HT1080 (cell line): ENCODE measurements at regions not wholly inside any gene's neighbourhood (a gene's known extent, or its start where the extent isn't known, plus 50 kb on each side); places are given as distances from the start of the nearest gene placed in this dataset.
"Not testable (repeated sequence)": the region's sequence is repeated elsewhere in the genome, so short reads cannot be mapped to it uniquely, and the experiment has no call there.

Source experiments
- DNase-seq: peaks from one replicate; pipeline ENCODE4 v3.0.0-alpha.2; 2015; ENCODE audit warnings: low read depth

DNA sequence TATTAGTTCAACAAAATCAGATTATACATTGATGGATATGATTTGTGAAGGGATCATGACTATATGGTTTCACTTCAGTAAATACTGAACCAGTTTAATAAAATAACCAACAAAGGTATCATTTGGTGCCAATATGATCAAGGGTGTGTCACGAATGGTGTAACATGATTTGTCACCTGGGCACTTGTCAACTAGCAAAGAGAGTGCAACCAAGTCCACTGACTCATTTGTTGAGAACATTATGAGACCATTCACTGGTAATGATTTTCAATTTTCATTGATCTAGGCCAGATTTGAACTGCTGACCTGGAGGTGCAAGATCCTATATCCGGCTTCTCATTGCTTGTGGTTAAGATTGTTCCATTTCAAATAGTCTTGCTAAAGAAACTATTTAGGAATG, 1037.9 kb downstream of the ROBO2 start:
- DNase-seq: no peak

DNA sequence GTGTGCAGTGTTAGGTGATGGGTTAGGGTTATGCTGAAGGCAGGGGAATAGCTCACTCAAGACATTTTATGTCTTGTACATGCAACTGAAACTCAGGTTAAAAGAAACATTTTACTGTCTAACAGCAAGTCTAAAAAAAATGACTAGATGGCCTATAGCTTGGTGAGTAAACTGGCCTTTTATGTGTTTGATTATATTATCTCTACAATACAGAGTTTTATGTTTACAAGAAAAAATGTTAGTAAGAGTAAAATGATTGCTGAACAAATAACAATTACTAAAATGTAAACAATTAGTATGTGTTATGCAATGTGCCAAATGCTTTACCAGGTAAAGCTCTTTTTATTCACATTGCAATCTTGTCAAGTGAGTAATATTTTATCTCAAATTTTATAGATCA, 1039.6 kb downstream of the ROBO2 start:
- DNase-seq: no peak

DNA sequence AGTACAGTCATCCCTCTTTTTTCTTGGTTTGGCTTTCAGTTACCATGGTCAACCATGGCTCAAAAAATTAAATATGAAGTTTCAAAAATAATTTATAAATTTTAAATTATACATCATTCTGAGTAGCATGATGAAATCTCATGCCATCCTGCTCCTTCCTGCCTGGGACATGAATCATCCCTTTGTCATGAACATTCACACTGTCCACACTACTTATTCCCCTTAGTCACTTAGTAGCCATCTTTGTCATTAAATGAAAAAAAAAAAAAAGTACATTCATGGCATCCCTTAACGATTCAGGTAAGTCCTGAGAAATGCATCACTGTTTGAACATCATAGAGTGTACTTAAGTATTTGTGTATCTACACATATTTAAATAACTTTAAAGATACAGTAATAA, 1046.3 kb downstream of the ROBO2 start:
- peak; percentile 66 for DNase-seq

DNA sequence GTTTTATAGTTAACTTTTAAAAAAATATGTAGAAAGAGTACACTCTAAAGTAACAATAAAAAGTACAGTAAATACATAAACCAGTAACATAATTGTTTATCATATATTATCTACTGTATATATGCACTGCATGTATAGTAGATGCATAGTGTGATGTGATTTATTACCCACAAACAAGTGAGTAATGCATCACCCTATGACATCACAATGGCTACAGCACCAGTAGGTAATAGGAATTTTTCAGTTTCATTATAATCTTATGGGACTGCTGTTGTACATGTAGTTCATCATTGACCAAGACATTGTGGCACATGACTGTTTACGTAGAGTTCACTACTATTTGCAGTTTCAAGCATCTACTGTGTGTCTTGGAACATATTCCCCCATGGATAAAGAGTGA, 1047.2 kb downstream of the ROBO2 start:
- no peak for DNase-seq

DNA sequence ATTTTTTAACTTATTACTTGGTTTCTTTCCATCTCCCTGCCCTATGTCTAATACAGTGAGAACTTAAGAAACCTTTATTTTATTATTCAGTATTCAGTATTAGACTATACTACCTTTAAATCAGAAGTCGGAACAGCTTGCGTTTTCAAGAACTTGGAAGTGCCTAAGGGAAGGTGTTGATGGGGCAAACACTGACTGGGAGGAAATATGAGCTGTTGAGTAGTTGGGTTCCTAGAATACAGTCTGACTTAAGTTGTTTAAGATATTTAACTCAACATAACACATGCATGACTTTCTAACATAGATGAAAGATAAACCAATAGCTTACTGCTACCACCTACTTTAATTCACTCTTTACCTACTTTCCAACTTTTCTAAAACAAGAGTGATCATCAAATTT, 1048.1 kb downstream of the ROBO2 start:
- DNase-seq: no peak

DNA sequence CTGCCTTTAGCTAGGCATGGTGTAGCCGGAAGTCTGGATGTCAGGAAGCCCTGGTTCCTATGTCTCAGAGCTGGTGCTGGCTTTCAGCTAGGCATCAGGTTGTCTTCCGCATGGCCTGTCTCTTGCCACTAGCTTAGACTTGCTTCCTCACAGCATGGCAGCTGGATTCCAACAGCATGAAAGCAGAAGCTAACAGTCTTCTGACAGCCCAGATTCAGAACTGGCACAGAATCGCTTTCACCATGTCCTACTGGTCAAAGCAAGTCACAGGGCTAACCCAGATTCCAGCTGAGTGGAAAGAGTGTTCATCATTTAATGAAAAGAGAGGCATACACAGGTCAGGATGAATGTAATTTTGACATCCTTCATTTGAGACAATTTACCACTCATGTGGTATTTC, 1050.5 kb downstream of the ROBO2 start:
- DNase-seq: no peak

DNA sequence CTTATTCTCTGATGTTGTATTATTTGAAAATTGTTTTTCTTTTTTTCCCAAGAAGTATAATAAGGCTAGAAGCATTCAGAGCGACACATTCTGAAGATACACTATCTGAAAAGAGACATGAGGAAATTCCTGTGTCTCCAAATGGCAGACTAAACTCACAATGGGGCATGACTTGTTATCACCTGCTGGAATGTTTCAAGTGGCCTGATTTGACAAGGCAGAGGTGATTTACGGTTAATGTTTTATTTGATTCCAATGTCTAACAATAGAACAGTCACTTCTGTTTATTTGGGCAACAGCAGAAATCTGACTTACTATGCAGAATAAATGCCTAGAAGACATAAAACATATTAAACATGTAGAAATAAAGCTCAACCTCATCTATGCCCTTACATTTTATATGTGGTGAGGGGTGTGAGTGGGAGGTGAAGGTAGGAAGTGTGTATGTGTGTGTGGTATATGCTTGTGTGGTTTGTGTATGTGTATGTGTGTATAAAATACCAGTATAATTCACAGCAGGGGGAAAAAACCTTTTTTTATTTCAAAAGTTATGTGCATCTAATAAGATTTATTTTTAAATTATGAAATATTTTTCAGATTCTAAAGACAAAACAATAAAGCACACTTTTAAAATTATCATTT, 1051.7 kb downstream of the ROBO2 start:
- no peak for DNase-seq

DNA sequence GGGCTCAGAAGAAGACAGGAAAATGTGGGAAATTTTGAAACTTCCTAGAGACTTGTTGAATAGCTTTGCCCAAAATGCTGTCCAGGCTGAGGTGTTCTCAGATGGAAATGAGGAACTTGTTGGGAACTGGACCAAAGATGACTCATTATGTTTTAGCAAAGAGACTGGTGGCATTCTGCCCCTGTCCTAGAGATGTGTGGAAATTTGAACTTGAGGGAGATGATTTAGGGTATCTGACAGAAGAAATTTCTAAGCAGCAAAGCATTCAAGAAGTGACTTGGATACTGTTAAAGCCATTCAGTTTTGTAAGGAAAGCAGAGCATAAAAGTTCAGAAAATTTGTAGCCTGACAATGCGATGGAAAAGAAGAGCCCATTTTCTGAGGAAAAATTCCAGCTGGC, 1052.7 kb downstream of the ROBO2 start:
- peak; percentile 13 for DNase-seq

DNA sequence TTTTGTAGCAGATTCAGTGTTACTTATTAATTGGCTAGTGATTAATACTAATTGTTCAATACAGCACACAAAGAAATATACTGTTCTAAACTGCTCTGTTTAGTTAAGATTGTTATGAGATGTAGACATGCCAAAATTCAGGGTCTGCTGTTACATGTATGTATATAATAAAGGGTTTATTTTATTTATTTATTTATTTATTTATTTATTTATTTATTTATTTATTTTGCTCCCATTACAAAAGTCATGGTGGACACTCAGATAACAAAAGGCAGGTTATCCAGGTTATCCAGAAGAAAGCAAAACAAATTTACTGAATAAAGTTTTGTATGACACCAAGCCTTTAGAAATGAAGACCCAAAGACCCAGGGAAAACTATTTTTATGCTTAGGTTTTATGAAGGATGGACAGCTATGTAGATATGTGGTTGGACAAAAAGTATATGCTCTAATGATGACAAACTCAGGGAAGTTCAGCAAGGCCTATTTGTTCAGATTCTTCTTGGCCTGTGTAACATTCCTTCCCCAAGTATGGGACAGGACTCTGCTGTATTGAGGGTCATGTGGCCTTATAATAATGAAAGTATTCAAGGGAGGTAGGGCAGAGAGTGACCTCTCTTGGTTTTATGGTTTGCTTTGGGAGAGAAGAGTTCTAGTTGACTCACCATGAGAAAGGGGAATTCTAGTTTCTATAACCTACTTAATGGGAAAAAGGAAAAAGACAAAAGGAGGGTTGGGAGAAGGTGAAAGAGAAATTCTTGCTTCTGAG, 1056.8 kb downstream of the ROBO2 start:
- peak; percentile 40 for DNase-seq

DNA sequence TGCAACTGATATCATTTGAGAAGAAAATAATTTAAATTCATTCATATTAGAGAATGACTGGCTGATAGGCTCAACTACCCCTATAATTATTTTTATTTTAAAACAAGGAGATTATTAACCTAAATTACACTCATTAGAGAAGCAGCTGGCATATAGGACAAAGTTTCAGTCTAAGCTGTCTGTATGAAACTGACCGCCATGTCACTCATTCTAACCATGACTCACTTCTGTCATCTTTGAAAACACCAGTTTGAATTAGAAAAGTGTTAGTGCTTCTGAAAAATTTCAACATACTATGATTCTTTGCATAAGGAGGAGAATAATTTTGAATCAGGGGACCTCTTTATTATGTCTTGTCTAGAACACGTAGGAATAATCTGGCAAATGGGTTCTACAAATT, 1058.5 kb downstream of the ROBO2 start:
- DNase-seq: no peak

DNA sequence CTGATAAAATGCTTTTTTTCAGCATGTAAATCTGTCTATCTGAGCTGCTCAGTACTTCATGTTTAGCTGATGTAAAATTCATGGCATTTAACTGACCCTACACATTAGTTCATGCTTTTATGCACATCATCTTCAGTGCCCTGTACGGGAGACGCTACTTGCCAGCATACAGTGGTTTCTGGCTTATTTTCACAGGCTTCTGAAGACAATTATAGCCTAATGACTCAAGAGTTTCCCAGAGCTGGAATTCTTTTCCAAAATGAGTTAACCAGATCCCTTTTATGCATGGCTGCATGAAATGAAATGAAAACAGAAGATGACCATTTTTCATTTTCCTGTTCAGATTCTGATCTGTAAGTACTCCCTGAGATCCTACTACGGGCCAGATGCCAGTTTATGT, 1061.5 kb downstream of the ROBO2 start:
- peak; percentile 9 for DNase-seq

DNA sequence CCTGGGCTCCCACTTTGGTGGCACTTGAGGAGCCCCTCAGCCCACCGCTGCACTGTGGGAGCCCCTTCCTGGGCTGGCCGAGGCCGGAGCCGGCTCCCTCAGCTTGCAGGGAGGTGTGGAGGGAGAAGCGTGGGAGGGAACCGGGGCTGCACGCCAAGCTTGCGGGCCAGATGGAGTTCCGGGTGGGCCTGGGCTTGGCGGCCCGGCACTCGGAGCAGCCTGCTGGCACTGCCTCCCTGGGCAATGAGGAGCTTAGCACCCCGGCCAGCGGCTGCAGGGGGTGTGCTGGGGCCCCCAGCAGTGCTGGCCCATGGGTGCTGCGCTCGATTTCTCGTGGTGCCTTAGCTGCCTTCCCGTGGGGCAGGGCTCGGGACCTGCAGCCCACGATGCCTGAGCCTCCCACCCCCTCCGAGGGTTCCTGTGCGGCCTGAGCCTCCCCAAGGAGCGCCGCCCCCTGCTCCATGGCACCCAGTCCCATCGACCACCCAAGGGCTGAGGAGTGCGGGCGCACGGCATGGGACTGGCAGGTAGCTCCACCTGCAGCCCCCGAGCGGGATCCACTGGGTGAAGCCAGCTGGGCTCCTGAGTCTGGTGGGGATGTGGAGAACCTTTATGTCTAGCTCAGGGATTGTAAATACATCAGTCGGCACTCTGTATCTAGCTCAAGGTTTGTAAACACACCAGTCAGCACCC, 1068.5 kb downstream of the ROBO2 start:
- not testable (repeated sequence) for DNase-seq

DNA sequence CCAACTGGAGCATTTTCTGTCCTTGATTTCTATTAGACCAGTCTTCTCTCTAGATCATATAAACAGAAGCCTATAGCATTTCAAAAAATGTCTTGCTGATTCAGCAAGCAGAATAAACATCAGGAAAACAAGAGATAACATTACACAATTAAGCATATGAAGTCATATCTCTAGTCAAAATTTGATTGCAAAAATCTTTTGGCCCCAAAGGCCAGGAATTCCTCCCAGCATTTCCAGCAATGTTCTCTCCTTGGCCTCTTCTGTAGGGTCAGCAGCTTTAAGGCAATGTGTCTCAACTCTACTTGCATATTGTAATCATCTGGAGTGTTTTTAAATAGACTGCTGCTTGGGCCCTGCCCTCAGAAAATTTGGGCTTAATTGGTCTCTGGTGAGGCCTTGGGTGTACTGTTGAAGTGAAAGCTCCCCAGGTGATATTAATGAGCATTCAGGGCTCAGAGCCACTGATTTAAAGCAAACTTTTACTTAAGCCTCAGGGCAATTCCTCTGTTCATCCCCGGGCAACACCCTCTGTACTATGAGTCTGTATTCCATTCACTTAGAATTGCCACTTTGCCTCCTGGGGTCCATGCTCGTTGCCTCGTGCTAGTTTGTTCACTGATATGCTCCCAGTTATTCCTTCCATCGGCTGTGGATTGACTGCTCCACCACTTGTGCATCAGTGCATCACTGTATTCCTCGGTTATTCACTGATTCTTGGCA, 1072.6 kb downstream of the ROBO2 start:
- DNase-seq: no peak

DNA sequence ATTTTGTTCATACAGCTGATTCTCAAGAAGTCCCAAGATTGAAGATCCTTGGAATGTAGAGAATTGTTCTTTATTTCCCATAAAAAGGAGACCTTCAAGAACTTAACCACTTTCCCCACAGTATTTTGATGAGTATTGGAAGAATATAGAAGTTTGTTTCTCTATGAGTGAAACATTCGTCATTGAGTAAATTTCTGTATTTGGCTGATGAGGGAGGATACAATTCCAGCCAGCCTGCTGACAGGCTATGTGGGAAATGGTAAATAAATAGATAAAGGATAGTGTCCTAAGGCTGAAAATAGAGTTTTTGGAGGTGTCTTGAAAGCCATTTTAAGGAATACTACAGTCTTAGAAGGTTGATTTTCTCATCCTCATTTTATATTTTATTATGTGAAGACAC, 1076.1 kb downstream of the ROBO2 start:
- DNase-seq: no peak

DNA sequence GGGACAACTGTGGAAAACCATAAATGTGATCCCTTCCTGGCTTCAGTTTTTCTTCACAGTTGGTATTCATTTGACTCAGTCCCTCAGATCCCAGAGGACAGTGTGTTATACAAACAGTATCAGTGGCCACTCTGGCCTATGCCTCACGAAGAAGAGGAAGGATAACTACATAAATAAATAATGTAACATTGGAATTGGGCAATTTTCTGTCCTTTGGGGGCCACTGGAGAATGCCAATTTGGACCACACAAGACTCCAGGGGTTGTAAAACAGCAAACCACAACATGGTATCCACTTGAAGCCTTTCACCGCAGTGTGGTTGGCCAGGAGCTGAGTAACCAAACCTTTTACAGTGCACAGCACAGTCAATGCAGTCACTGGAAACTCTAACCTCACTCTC, 1077.0 kb downstream of the ROBO2 start:
- DNase-seq: peak; percentile 58

DNA sequence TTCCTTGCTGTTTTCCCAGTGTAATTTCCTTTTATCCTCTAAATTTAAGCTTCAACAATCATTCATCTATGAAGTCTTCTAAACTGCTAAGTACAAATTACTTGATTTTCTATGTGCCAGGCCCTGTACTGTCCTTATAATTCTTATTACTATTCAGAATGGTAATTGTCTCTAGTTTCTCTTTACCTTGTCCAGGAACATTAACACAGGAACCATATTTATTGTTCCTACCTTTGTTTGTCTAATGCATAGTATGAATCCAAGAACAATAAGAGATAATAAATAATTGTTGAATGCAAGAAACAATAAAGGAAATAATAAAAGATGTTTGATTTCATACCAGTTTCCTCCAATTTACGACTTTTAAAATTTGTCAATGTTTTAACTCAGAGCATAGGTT, 1083.2 kb downstream of the ROBO2 start:
- DNase-seq: no peak

DNA sequence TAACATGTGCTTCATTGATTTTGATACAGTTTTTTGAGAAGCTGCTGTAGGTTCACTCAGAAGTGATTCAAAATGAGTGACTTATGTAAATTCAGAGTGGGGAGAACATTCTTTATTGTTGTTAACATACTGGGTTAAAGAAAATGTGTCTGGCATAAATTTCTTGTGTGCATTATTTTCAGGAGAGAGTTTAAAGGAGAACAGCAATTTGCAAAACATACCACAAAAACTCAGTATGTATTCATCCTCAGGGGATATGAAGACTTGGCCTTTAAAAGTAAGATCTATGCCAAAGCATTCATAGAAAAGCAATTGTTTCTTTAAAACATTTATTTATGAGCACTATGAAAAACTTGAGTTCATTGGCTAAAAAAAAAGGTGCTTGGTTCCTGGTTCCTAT, 1089.8 kb downstream of the ROBO2 start:
- no peak for DNase-seq

DNA sequence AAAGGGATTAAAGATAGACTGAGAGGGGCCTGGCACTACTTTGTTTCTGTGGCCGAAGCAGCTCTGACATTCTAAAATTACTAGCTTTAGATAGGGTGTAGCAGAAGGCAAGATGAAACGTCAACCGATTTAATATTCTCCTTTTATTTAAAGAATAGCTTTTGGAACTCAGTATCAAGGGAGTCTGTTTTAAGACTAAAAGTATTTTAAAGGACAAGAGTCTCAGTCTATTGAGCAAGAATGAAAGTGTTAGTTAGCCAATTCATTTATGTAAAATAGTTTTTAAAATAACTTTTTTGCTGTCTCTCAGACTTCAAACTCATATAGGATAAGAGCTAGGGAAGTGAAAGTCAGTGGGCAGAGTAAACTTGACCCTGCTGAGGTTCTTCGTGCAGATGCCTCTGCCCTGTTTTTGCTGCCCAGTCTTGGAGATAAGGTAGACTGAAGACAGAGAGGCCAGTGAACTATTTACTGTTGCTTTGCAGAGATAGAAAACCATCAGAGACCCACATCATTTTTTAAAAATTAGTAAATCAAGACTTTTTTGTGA, 1090.9 kb downstream of the ROBO2 start:
- no peak for DNase-seq

DNA sequence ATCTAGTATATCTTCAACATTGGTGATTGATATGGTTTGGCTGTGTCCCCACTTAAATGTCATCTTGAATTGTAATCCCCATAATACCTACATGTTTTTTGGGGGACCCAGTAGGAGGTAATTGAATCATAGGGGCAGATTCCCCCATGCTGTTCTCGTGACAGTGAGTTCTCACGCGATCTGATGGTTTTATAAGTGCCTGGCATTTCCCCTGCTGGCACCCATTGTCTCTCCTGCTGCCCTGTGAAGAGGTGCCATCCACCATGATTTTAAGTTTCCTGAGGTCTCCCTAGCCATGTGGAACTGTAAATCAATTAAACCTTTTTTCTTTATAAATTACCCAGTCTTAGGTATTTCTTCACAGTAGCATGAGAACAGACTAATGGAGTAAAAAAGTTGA, 1094.6 kb downstream of the ROBO2 start:
- no peak for DNase-seq

DNA sequence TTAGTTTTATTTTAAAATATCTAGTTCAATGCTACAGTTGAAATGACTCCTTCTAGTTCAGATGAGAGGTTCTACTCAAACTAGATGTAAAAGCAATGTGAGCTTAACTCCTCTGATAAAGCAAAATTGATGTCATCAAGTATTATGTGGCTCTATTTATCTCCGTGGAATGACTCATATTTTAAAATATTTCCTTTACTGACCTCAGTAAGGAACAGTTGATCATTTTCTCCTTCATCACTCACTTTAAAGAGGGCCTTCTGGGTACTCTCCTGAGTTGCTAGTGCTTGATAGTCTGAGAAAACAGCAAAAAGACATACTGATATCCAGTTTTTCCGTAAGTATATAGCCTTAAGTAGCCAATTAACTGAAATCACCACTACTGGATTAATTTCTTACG, 1099.3 kb downstream of the ROBO2 start:
- DNase-seq: peak; percentile 80

DNA sequence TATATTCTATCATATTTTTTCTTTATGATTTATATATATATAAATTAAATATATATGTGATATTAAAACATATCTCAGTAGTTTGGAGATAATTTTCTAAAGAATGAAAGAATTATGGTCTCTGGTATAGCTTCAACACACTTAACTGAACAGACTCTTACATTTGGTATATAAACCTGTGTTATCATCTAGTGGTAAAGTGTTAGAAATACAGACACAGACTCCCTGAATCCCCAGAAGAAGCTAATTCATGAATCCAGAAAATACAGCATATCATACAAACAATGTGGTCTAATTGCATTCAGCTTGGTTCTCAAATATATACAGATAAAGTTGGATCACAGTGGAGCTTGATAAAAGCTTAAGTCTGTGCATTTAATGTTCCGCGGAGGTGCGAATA, 1100.4 kb downstream of the ROBO2 start:
- no peak for DNase-seq

DNA sequence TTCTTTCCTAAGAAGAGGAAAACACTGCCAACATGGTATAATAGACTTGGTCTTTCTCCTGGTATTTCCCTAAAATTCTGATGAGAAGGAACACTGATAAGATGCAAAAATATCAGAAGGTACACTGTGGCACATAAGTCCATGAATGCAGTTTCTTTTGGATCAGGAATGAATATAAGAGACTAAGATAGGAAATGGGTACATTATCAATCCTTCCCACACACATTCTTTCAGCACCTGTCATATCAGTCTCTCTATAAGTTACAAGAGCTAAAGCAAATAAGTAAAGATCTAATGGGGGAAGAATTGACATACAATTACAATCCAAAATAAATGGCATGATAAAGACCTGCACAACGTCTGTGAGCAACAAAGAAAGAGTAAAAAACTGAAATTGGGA, 1101.0 kb downstream of the ROBO2 start:
- DNase-seq: no peak
